Stimulated activated CD8-positive, alpha-beta memory T cell treated with anti-CD3 and anti-CD28 coated beads, Interleukin-7, amount 100 ng/mL, for 1 hour (primary cell): ENCODE measurements at regions not wholly inside any gene's neighbourhood (a gene's known extent, or its start where the extent isn't known, plus 50 kb on each side); places are given as distances from the start of the nearest gene placed in this dataset.
"Not testable (repeated sequence)": the region's sequence is repeated elsewhere in the genome, so short reads cannot be mapped to it uniquely, and the experiment has no call there.

Source experiments
- DNase-seq, 2 donors: peaks; one replicate each; pipeline ENCODE4 v3.0.0-alpha.2; 2020; ENCODE audit warnings: low read depth in 2 of 2

DNA sequence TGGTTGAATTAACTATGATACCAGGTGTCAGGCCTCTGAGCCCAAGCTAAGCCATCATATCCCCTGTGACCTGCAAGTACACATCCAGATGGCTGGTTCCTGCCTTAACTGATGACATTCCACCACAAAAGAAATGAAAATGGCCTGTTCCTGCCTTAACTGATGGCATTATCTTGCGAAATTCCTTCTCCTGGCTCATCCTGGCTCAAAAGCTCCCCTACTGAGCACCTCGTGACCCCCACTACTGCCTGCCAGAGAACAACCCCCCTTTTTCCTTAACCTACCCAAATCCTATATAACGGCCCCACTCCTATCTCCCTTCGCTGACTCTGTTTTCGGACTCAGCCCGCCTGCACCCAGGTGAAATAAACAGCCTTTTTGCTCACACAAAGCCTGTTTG lies 1671.4 kb downstream of the C4orf33 start:
- not testable (repeated sequence) for DNase-seq

DNA sequence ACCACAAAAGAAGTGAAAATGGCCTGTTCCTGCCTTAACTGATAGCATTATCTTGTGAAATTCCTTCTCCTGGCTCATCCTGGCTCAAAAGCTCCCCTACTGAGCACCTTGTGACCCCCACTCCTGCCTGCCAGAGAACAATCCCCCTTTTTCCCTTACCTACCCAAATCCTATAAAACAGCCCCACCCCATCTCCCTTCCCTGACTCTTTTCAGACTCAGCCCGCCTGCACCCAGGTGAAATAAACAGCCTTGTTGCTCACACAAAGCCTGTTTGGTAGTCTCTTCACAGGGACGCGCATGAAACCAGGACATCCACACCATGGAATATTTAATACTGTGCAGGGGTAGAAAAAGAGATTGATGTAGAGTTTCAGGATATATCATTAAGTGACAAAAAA lies 1677.0 kb downstream of the C4orf33 start:
- DNase-seq: not testable (repeated sequence)

DNA sequence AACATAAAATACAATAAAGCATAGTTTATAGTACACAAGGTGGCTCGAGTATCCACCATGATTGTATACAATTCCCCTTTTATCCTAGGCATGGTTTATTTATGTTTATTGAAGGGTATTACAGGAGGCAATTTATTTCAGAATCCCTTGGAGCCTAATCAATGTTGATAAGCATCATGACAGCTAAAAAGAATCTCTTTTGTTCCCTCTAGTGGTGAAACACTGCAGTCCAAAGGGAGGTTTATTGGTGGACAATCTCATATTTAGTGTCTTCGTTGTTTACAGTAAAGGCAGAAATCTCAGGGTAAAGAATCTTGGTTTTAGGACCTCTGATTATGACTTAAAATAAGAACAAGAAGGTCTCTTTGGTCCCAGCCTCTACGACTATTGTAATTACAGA lies 1712.5 kb downstream of the C4orf33 start:
- no peak for DNase-seq

DNA sequence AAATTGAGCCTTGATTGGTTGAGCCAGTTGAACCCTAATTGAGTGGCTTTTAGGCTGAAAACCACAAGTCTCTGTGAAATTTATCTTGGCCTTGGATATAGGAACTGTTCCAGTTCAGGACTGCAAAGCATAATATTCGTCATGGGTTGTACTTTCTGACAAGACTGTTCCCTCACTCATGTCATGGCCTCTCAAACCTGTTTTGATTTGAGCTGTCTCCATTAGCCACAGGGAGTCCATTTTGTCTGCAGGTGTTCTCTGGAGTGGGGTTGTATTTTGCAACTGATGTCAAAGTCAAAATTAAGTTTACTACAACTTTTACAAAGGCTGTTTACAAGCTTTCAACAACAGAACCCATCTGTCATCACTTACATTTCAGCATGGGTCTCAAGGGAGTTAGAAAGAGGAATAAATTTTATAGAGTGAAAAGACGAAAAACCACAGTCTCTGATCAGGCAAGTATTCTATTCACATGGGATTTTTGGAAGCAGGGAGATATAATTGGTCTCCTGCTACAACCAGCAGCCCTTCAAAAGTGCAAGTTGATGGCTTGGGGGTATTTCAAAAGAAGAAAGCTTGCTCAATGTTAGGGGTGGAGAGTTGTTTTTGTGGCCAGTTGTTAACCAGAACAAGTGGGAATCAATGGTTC lies 1716.3 kb downstream of the C4orf33 start:
- DNase-seq: no peak

DNA sequence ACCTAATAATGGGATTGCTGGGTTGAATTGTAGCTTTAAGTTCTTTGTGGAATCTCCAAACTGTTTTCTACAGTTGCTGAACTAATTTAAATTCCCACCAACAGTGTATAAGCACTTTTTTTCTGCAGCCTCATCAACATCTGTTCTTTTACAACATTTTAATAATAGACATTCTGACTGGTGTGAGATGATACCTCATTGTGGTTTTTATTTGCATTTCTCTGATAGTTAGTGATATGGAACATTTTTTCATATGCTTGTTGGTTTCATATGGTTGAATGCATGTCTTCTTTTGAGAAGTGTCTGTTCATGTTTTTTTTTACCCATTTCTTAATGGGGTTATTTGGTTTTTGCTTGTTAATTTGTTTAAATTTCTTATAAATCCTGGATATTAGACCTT lies 1718.9 kb downstream of the C4orf33 start:
- DNase-seq: no peak

DNA sequence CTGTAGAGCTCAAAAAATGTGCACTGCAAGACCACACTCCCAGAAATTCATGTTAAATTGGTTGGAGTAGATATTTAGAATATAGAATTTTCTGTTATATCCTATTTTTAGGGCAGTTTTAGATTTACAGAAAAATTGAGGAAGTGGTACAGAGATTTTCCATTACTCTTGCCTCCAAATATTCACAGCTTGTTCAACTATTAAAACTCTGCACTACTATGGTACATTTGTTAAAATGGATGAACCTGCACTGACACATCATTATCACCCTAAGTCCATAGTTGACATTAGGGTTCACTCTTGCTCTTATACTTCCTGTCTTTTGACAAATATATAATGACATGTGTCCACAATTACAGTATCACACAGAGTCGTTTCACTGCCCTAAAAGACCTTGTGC lies 1724.5 kb downstream of the C4orf33 start:
- DNase-seq: no peak

DNA sequence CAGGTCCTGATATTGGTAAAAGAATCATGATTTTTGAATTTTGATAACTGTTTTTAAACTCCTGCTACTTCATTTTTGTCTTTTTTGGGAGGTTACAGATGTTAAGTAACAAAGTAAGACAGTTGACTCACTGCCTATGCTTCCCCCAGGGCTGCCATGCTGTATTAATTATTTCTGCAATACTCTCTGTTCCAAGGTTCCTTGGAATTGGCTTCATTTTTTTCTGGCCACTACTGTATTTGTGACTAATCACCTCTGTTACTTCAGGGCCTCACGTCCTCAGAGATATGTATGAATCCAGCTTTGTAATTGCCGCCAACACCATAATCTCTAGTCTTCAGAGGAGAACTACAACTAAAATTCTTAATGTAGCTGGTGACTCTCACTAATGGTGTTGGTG lies 1729.3 kb downstream of the C4orf33 start:
- DNase-seq: no peak

DNA sequence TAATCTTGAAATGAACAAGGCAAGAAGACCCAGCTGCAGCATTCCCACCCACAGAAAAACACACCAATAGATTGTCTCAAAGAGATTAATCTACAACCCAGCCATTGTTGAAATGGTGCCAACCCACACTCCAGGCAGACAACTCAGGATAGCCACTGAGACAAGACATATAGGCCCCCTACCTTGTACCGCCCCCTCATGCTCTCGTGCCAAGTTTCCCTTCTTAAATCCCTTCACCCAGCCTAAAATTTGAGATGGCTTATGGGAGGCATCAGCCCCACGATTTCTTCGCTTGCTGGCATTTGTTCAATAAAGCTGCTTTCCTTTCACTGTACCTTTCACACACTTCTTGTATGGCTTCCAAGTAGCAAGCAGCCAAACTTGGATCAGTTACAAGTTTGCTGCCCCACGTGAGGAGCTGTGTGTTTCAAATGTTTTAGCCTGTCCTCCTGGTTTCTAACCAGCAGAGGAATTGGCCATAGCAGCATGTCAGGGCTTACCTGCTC lies 1754.1 kb downstream of the C4orf33 start:
- no peak for DNase-seq

DNA sequence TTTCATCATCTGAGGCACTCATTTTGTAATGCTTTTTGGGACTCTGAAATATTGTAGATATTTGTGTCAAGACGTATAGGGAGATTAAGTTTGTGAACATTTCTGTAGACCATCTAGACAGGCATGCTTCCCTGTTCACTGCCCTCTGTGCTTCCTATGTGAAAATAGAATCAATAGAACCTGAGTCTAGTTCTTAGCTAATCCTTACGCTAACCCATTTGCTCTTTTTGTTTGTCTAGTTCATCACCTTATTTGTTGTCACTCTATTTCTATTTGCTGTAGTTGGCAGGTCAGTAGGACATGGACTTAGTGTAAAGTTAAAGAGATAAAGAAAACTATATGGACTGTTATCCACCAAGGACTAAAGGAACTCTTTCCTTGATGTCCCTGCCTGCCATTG lies 1755.2 kb downstream of the C4orf33 start:
- no peak for DNase-seq

DNA sequence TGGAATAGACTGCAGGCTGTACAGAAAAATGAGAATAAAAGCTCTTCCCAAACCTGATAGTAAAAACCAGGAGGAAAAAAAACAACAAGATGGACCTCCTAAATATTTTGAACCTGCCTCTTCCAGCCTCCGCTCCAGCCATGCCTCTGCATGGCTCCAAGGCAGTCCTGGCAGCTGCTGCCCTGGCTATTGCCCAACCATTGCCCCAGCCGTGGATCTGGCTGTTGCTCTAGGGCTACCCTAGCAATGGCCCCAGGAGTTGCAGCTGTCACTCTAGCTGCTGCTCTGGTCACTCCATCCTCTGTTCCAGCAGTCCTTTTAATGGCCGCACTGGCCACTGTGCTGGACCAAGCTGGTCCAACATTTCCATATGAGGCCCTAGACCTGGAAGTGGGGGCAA lies 1756.0 kb downstream of the C4orf33 start:
- DNase-seq: no peak

DNA sequence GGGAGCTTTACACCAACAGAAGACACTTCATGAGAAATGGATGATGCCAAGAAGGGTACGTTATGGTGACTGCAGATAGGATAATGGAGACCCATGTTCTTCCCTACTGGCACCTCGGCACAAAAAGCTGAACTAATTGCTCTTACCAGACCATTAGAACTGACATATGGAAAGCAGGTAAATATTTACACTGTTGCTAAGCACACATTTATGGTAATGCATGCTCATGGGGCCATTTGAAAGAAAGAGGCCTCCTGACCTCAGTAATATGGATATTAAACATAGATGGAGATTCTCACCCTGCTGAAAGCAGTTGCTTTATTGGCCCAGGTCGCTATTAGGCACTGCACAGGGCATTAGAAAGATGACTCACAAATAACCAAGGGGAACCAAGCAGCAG lies 1759.6 kb downstream of the C4orf33 start:
- DNase-seq: no peak

DNA sequence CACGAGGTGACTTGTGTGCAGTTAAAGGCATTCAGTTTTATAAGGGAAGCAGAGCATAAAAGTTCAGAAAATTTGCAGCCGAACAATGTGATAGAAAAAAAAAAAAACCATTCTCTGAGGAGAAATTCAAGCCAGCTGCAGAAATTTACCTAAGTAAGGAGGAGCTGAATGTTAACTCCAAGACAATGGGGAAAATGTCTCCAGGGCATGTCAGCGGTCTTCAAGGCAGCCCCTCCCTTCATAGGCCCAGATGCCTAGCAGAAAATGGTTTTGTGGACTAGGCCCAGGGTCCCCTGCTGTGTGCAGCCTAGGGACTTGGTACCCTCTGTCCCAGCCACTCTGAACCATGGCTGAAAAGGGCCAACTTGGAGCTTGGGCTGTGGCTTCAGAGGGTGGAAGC lies 1764.0 kb downstream of the C4orf33 start:
- no peak for DNase-seq

DNA sequence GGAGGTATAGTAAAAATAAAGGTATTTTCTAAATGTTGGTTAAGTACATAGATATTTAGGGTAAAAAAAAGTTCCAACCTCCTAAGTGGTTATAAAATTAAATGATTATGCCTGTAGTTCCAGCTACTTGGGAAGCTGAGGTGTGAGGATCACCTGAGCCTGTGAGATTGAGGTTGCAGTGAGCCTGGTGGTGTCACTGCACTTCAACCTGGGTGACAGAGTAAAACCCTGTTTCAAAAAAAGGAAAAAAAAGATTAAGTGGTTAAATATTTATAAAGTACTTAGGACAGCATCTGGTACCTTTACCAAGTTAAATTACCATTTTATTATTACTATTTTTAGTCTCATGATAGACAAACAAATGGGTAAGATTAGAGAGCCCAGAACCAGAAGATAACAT lies 1801.0 kb downstream of the C4orf33 start:
- DNase-seq: no peak

DNA sequence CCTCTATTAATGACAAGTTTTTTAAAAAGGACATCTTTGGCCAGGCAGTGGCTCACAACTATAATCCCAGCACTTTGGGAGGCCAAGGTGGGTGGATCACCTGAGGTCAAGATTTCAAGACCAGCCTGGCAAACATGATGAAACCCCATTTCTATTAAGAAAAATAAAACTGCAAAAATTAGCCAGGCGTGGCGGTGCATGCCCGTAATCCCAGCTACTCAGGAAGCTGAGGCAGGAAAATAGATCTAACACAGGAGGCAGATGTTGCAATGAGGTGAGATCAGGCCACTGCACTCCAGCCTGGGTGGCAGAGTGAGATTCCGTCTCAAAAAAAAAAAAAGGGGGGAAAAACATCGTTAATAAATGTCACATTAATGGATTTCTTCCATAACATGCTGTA lies 1805.4 kb downstream of the C4orf33 start:
- DNase-seq: no peak

DNA sequence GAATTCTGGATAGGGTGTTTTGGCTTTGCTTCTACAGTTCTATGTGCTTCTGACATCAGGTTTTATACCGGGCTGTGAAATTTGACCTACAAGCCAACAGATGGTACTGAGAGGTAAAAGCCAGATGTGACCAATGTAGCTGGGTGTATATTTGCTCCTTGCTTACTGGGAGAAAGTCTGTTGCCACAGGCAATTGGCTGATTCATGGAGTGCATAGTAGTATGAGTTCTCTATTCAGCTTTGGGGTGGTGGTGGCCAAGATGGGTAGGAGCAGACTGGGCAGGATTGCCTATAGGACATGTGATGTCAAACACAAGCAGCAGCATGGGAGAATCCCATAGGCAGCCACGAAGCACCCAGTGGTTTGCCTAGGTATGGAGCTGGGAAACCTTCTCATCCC lies 1827.0 kb downstream of the C4orf33 start:
- no peak for DNase-seq

DNA sequence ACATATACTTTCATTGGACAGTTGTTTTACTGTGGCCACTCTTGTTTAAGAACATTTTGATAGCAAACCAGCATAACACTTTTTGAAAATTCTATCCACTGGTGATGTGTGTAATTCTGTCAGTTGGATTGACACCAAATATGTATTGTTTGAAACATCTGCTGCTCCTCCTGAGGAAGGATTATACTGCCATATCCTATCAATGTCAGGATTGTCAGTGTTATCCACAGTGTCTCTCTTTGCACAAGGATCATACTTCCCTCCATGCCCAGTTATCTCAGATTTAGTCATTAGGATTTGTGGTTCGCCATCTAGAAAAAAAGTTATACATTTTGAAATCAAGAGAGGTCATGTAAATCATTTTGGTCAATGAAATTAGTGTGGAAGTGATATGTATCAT lies 1859.6 kb downstream of the C4orf33 start:
- no peak for DNase-seq

DNA sequence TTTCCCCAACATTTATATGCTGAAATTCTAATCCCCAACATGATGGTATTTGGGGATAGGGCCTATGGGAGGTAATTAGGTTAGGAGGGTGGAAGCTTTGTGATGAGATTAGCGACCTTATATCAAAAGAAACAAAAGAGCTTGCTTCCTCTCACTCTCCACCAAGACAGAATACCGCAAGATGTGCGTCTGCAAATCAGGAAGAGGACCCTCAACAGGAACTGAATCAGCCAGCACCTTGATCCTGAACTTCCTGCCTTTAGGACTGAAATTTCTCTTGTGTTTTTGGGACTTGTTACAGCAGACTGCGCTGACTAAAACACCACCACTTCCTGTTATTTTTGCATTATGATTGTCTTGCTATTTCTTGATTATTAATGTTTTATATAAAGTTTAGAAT lies 1889.4 kb downstream of the C4orf33 start:
- DNase-seq: no peak

DNA sequence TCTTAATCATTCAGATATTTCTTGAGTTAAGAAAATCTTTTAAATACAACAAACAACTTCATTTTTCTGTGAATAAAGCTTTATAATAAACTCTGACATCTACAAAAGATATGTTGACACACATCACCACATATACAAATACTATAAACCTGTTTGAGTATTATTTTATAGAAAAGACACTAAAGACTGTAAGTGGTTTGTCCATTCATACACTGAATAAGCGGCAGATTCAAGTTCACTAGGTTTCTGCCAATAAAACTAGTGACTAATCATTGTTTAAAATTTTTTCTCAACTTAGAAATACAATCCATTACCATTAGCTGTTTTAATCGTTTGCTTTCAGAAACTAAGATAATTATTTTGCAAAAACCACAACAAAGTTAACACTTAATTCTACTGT lies 1900.0 kb downstream of the C4orf33 start:
- DNase-seq: no peak

DNA sequence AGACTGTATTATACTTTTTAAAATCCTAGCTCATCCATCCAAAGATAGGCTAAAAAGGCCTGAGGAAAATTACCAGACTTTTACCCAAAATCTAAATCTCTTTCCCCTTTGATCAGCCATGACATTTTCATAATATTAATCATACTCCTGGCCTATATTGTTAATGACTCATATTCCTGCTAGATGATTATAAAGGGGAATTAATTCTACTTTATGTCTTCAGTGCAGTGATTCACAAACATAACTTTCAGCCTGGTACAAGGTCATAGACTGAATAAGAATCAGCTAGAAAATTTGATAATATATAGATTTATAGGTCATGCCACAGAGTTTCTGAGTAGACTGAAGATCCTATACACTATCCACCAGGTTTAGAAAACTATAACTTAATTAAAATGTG lies 1905.4 kb downstream of the C4orf33 start:
- no peak for DNase-seq

DNA sequence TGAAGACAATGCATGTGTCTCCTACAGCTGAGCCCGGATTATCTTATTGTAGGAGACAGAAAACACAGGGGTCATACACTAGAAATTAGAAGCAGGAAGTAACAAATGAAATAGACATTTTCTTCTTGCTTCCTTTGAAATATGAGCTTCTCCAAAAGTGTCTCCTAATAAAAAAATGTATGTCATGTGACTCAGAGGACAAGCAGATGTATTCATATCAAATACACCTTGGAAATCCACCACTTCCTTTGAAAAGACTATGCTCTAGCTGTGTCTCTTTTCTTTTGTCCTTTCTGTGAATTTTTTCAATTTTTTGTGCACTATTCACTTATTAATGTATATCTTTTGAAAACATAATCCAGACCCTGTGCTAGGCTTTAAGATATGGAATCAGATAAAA lies 1906.2 kb downstream of the C4orf33 start:
- no peak for DNase-seq

DNA sequence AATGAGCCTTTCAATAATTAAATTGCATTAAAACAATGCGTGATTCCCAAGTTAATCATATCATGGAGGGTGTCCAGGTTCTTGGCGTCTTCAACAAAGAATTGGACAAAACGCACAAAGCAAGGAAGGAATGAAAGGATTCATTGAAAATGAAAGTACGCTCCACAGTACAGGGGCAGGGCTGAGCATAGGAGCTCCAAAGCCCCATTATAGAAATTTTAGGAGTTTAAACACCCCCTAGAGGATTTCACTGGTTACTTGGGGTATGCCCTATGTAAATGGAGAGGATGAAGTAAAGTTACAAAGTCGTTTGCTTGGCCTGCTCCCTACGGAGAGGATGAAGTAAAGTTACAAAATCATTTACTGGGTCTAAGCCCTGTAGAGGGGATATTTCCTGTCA lies 1910.4 kb downstream of the C4orf33 start:
- DNase-seq: no peak

DNA sequence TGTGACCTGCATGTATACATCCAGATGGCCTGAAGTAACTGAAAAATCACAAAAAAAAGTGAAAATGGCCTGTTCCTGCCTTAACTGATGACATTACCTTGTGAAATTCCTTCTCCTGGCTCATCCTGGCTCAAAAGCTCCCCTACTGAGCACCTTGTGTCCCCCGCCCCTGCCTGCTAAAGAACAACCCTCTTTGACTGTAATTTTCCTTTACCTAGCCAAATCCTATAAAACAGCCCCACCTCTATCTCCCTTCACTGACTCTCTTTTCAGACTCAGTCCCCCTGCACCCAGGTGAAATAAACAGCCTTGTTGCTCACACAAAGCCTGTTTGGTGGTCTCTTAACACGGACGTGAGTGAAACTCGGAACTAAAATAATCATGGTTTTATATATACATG lies 1916.0 kb downstream of the C4orf33 start:
- DNase-seq: not testable (repeated sequence)

DNA sequence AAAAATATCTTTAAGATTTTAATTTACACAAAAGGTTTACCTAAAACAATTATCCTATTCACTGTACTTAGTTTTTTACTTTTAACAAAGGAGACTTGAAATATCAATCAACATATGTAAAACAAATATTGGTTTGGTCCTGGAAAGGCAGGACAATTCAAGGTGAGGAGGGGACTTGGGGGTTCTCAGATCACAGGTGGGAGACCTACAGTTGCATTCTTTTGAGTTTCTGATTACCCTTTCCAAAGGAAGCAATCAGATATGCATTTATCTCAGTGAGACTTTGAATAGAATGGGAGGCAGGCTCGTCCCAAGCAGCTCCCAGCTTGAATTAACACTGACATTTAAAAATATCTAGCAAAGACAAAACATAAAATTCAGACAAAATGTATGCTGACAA lies 1917.3 kb downstream of the C4orf33 start:
- DNase-seq: no peak

DNA sequence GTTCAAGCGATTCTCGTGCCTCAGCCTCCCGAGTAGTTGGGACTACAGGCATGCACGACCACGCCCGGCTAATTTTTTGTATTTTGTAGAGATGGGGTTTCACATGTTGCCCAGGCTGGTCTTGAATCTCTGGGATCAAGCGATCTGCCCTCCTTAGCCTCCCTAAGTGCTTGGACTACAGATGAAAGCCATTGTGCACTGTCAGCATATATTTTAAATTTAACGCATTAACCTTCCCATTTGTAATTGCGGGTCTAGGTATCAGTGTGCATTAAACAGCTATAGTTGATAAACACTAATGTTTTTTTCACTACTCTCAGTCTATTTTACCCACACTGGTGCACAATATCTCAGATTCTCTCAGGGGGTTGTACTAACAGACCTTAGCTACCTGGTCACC lies 1930.8 kb downstream of the C4orf33 start:
- DNase-seq: no peak
